Epidermal melanocyte (primary cell): ENCODE measurements at regions not wholly inside any gene's neighbourhood (a gene's known extent, or its start where the extent isn't known, plus 50 kb on each side); places are given as distances from the start of the nearest gene placed in this dataset.

Experiments used
- DNase-seq: peaks from one replicate; pipeline ENCODE4 v3.0.0; 2011; ENCODE audit warnings: low spot score; ENCODE audit not compliant: insufficient read length

DNA sequence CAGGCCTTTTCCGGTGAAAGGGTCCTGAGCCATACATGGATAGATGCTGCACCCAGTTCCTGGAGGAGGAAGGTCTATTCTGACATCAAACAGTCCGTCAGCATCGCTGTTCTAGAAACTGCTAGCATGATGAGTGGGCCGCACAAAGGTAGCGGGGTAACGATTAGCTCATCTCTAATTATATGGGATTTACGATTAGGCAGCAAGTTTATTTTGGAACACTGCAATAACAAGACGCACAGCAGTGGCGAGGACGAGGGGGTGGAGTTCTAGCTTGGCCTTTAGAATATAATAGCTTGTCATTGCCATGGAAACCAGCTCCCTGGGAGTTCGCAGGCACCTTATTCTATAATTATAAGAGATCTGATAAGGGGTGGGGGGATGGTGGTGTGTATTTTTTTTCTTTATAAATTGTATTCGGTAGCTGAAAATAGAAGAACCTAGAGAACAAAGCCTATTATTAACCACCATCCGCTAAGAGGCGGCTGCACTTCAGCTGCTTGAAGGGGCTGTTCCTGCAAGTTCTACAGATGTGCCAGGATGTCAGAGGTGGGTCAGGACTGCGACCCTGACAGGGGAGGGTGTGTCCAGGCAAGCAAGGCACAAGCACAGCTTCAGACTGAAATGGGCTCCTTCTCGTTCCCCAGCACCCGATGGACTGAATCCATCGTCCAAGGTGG lies 311.0 kb downstream of the AGTPBP1 start:
- no peak for DNase-seq

DNA sequence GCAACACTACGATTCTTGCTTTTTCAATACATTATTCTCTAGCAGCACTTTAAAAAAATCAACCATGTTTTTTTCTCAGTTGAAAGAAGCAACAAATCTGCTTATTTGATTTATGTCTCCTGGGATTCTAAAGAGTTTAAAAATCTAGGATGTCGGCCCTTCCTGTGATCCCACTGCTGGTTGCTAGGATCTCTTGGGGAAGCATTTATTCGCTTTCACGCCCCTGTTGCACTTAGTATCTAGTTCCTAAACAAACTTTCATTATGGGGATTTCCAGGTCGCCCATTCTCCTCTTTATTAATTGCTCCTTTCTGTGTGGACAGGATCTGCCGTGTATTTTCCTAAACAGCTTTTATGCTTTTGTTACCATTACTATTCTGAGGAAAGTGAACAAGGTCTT lies 313.5 kb downstream of the AGTPBP1 start:
- no peak for DNase-seq

DNA sequence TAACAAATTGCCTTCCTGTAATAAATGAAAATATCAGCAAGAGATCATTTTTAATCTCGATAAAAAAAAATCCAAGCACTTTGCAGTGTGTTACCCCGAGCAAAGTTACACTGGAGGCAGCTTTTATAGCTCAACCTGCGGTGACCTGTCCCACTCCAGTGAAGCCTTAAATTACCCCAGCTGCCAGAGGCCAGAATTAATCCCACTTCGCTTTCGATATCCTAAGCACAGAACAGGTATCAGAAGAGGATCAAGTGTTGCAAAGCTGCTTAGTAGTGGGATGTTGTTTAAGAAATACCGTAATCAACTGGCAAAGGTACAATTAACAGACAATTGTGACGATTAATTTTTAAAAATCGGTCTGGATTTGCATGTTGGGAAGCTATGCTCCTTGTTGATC lies 314.0 kb downstream of the AGTPBP1 start:
- DNase-seq, result no peak

DNA sequence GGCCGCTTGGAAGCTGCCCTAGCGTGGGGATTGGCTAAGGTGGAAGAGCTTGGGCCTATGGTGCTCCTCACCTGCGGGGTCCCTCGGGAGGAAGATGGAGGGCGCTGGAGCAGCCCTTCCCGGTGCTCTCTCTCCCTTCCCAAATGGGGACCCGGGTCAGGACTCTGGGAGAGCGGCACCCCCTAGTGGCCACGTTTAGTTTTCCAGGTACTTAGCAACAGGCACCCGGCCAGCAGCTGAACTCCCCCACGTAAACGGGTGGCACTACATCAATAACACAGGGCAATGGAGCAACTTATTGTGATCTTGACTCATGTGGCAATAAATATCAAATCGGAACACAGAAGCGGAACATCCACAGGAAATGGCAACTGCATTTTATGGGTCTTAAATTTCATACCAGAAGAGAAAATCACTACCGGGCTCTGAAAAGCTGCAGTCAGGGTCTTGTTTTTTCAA lies 316.6 kb downstream of the AGTPBP1 start:
- DNase-seq, result peak; percentile 41

DNA sequence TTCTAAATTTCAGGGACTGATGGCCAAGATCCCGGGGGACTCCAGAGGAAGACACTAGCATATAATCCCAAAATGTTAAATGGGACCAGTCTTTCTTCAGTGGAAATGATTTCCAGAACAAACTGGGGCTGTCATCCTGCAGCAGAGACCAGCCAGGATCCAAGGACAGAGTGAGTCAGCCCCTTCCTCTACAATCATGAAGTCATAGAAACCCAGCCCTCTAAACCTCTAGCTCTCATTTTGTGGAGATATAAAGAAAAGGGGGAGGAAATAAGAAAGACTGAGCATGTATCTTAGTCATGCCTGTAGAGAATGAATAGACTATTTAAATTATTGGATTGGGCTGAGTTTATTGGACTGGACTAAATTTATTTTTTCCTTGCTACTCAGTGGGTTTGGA lies 318.3 kb downstream of the AGTPBP1 start:
- no peak for DNase-seq

DNA sequence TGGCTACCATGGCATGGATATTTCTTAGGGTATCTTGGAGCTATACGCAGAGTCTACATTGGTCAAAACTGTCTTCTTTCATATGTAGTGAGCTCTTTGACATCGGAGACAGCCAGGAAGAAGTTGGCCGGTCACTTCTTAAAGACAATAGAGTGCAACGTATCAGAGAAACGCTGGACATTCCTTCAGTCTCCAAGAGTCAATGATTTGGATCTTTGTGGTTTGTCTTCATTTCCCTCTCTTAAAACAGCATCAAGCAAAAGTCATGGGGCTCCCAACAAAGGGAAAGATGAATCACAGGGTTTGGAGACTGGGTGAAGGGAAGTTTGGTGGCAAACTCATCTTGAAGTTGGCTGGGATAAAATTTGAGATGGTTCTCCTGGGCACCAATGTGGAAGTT lies 320.1 kb downstream of the AGTPBP1 start:
- DNase-seq, result no peak

DNA sequence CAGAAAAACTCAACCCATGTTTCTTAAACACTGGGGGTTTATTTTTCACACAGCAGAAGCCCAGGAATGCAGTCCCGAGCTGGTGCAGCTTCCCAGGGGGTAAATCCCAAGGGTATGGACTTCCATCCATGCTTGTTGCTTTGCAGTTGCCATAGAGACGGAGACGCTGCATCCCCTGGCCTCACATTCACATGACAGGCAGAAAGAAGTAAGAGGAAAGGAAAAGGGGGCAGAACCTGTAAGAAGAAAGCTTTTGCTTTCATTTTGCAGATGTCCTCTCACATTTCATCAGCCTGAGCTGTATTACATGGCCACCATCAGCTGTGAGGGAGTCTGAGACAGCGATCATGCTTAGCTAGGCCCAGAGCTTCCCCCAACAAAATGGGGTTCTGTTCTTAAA lies 321.0 kb downstream of the AGTPBP1 start:
- DNase-seq, result no peak

DNA sequence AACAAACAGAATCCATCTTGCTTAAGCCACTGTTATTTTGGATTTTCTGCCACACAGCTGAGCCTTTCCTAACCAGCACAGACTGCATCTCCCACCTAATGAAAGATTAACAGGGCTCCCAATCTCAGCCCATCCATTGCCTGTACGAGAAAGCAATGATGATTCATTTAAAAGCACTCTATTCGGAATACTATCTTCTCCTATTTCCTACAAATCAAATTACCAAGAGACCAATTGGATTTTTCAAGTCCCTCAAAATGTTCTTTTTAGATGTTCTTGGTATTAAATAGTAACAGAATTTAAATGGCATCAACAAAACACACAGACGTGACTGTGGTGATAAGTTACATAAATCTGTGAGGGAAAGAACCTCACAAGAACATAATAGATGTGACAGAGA lies 324.1 kb downstream of the AGTPBP1 start:
- DNase-seq, result no peak

DNA sequence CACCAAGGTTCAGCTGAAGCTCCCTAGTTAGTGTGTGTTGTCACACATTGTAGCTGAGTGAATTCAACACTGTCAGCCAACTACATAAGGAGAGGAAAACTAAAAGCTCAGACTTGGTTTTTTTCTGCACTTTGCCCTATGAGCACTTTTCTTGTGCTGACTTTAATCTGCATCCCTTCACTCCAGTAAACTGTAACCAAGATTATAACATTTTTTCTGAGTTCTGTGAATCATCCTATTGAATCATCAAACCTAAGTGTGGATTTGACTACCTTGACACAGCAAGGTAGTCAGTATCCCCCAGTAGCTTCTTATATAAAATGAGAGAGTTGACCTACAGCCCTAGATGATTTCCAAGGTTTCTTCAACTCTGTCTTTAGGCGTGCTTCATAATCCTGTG lies 325.0 kb downstream of the AGTPBP1 start:
- DNase-seq, result no peak

DNA sequence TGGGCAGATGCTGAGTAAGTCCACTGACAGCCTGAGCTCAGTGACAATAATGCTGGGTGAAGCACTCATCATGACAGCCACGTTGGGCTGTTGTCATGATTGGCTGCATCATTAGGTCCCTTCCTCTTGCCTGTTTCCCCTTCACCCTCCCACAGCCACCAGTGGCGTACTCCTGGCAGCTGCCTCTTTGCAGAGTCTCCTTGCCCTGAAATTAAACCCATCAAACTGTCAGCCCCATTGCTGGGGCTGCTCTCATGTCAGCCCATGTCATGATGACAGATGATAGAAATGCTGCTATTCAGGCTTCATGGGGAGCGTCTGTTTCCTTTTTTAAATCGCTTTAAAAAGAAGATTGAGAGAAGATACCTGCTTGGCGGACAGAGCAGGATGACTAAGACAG lies 327.4 kb downstream of the AGTPBP1 start:
- DNase-seq, result no peak

DNA sequence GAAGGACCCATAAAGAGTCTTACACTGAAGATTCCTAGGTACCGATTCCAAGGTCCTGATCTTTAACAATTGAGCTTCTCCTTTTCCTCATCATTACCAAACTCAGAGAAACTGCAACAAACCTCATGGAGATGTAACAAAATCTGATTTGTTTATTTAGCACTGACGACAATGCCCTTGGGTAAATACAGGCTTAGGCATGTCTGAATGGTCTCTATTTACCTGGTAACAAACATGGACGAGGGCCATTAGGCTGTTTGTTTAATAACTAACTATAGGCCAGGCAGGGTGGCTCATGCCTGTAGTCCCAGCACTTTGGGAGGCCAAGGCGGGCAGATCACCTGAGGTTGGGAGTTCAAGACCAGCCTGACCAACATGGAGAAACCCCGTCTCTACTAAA lies 333.3 kb downstream of the AGTPBP1 start:
- no peak for DNase-seq

DNA sequence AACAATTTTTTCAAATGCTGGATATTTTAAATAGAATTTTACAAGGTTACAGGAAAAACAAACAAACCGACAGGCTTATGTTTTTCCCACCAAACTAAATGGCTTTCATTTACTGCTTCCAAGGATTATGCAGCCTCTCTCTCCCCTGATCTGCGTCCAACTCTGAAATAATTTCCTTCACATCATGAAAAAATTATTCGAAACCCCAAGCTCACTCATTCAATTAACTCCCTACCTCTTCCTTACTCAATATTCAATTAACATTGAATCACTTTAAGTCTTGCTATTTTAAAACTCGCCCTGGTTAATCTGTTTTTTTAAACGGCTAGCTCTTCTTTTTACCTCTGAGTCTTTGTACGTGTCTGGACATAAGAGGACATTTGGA lies 336.2 kb downstream of the AGTPBP1 start:
- DNase-seq, result no peak

DNA sequence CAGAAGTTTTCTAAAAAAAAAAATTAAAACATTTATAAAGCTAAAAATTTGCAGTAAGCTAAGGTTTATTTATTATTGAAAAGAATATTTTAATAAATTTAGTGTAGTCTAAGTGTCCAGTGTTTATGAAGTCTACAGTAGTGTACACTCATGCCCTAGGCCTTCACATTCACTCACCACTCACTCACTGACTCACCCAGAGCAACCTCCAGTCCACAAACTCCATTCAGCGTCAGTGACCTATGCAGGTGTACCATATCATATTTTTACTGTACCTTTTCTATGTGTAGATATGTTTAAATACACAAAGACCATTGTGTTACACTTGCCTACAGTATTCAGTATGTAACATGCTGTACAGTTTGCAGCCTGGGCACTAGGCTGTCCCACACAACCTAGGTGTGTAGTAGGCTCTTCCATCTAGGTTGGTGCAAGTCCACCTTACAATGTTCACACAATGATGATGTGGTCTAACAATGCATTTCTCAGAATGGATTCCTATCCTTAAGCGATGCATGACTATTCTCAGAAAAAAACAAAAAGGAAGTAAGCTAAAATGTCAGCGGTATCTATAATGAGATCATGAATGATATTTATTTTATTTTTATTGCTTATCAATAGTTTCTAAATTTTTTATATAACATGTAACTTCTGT lies 336.7 kb downstream of the AGTPBP1 start:
- no peak for DNase-seq

DNA sequence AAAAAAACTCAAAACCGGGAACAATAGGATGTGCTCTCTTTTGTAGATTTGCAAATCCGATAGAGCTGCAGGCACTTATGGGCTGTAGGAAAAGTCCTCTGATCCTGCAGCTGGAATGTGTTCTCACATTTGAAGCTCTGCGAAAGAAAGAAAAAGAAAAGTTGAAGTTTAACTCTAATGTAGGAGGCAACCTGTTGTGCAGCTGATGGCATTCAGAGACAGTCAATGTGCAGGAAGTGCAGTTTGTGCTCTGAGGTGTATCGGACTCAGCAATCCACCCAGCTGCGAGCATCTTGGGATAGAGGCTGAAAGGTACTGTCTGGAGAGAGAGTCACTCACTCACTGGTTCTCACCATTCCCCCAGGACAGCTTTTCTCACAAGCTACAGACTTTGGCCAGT lies 339.2 kb downstream of the AGTPBP1 start:
- no peak for DNase-seq

DNA sequence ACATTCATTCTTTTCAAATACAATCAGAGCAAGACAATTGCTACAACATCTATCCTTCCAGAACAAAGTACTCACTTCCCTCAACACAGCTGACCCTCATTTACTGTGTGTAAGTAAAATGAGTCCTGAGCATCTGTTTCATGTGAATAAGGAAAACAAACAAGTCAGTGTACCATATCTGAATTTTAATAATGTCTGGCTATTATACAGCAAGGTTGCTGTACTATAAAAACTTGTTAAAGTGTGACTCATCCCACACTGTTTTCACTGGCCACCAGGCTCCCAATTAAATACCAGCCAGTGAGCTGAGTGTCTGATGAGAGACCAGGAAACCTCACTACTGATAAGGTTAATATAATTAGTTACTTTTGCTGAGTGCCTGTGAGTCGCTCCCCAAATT lies 339.8 kb downstream of the AGTPBP1 start:
- DNase-seq, result no peak

DNA sequence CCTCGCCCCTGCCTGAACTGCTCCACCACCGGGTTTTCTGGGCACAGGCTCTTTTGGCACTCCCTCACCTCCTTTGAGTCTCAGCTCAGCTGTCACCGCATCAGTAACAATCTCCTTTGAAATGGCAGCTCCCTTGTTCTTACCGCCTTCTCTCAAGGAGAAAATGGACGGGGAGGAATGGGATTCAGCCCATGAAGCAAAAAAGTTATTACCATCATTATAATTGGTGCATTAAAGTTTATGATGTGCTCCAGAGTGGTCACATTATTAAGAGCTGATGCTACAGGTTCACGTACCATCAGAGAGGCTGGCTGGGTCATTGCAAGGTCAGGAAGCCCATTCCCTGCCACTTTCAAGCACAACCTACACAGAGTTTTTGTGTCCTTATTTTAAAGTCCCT lies 344.7 kb downstream of the AGTPBP1 start:
- no peak for DNase-seq

DNA sequence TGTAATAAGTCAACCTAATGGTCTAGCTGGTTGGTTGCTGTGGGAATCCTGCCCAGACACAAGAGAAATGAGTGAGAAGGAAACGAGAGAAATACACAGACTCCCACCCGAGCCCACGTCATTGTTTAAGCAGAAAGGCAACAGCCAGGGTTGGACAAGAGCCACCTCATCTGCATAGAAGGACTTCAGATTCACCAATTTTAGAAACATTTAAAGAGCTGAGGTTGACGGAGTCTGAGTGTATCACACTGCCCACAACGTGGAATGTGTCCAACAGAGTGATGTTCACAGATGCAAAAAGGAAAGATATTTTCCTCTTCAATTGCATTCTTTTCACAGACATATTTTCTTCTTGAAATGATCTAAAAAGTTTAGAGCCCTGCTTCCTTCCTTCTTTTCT lies 349.5 kb downstream of the AGTPBP1 start:
- no peak for DNase-seq

DNA sequence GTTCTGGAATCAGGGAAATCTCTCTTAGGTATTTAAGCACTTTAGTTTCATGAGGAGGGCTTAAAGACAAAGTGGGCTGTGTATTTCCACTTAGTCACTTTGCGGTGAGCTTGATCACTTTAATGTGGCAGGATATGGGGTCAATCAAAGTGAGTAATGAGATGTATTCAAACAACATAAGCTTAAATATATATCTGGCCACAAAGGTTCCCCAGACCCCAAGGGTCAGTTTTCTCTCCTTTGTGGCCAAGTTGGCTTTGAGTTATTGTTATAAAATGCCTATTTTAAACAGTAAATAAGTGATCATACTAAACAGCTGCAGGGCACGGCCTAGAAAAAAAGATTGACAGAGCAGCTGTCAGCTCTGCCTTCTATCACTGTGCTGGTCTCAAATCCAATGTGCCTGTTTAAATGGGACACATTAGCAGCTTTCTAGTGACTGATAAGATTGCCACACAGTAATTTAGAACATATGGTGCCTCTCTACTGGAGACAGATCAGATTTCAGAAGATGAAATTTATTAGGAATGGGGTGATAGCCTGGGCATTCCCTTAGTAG lies 363.9 kb downstream of the AGTPBP1 start:
- no peak for DNase-seq

DNA sequence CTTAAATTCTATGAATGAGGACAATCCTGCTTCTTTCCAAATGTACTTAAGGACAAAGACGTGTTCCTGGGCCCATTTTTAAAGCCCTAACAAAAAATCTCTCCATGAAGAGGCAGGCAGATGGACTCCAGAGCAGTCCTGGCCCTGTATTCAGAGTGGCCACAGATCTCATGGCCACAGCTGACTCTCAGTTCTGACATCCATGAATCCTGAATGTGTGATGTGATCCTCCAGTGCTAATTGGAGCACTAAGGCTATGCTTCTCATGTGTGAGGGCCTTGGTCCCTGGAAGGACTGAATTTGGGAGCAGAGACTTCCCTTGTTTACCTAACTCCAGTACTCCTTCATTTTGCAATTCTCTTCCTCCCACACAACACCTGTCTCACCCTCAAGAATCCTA lies 373.0 kb downstream of the AGTPBP1 start:
- no peak for DNase-seq

DNA sequence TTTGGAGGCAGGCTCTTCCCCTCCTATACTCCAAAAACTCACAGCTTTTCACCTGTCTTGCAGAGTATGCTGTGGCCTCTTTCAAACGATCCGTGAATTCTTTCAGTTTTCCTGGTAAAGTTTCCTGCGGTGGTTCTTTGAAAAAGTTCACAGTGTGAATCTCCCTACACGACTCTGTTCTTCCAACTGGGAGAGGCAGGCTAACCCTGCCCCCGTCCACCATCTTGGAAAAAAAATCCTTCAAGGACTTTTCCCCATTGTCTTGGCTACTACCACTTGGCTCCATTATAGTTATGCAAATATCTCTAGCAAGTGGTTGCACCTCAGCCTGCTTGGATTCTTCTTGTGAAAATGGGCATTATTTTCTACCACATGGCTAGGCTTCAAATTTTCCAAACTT lies 382.6 kb downstream of the AGTPBP1 start:
- no peak for DNase-seq

DNA sequence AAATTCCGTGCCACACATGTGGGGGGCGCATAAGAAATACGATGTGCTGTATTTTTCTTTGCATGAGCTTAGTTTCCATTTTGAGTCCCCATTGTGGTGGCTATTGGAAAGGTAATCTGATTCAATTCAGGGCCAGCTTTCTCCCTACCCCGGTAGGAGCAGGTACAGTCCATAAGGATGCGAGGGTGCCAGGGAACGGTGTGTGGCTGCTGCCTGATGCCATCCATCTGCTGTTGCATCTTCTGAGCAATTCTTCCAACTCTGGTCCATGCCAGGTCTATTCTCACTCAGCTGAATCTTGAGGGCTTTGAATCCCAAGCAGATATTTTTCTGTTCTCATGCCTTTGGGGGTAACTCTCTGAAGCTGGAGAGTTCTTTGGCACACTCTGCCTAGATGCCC lies 392.7 kb downstream of the AGTPBP1 start:
- DNase-seq, result no peak

DNA sequence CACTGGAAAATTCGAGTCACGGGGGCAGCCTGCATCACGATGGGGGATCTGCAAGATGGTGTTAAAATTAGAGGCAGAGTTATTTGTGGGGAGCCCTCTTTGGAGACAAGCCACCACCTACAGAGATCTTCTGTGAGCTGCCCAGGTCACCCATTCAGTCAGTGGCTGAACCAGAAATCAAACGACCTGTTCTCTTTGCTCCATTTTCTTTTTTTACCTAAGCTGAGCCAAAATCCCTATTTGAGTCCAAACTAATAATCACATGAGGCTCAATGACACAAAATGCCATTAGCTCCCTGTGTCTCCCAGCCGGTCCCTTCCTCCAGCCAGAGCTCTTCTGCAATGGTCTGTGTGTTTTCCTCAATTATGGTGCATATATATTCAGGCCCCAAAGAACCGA lies 394.2 kb downstream of the AGTPBP1 start:
- DNase-seq, result no peak

DNA sequence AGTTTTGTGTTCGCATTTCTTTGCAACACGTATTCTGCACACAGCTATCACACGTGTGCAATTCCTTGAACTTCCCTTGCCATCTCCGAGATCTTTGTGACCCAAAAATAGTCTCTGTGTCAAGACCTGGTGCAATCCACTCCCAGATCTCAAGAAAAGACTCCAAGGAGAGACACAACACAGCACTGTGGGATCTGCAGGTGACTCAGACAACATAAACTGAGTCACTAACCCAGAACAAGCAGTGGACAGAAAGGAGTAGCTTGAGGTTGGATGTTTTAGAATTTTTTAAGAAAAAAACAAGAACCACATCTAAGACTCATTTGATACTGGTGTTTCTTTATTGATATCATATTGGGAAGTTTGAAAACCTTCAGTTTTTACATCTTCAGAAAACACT lies 396.9 kb downstream of the AGTPBP1 start:
- DNase-seq, result no peak
